GM10266 (cell line): ENCODE measurements at regions not wholly inside any gene's neighbourhood (a gene's known extent, or its start where the extent isn't known, plus 50 kb on each side); places are given as distances from the start of the nearest gene placed in this dataset.
A peak's percentile ranks its signal among the peaks of the same experiment; 100 is the strongest.

Experiments used
- DNase-seq: peaks from one replicate; pipeline ENCODE4 v3.0.0; 2012; ENCODE audit errors: extremely low spot score
- TF ChIP-seq, protein P1 (sequence below): IDR thresholded peaks from 2 replicates; pipeline ENCODE4 v1.5.1; 2012; ENCODE audit warnings: mild to moderate bottlenecking, low read depth; ENCODE audit not compliant: control insufficient read depth, insufficient read depth; ENCODE audit errors: missing control alignments

DNA sequence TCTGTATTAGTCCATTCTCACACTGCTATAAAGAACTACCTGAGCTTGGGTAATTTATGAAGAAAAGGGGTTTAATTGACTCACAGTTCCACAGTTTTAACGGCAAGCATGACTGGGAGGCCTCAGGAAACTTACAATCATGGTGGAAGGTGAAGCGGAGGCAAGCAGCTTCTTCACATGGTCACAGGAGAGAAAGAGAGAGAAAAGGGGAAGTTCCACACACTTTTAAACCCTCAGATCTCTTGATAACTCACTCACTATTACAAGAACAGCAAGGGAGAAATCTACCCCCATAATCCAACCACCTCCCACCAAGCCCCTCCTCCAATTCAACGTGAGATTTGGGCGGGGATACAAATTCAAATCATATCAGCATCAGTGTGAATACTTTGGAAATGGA, 133.4 kb upstream of the SLC30A5 start:
- no peak for DNase-seq
- TF ChIP-seq, protein P1, sequence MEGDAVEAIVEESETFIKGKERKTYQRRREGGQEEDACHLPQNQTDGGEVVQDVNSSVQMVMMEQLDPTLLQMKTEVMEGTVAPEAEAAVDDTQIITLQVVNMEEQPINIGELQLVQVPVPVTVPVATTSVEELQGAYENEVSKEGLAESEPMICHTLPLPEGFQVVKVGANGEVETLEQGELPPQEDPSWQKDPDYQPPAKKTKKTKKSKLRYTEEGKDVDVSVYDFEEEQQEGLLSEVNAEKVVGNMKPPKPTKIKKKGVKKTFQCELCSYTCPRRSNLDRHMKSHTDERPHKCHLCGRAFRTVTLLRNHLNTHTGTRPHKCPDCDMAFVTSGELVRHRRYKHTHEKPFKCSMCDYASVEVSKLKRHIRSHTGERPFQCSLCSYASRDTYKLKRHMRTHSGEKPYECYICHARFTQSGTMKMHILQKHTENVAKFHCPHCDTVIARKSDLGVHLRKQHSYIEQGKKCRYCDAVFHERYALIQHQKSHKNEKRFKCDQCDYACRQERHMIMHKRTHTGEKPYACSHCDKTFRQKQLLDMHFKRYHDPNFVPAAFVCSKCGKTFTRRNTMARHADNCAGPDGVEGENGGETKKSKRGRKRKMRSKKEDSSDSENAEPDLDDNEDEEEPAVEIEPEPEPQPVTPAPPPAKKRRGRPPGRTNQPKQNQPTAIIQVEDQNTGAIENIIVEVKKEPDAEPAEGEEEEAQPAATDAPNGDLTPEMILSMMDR, result no peak

DNA sequence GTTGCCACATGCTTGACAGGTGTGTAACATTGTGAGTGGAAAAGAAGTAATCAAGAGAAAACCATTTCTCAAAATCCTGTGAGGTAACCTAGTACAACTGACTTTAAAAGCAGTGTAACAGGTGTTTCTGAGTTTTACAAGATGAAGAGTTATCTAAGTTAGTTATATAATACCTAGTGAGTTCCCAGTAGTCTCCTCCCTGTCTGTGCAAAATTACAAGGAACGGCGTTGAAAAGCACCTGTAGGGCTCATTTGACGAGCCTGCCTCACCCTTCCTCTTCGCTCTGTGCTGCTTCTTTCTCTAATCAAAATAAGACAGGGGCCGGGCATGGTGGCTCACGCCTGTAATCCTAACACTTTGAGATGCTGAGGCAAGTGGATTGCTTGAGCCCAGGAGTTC, 132.9 kb upstream of the SLC30A5 start:
- no peak for DNase-seq
- TF ChIP-seq, protein P1, result no peak

DNA sequence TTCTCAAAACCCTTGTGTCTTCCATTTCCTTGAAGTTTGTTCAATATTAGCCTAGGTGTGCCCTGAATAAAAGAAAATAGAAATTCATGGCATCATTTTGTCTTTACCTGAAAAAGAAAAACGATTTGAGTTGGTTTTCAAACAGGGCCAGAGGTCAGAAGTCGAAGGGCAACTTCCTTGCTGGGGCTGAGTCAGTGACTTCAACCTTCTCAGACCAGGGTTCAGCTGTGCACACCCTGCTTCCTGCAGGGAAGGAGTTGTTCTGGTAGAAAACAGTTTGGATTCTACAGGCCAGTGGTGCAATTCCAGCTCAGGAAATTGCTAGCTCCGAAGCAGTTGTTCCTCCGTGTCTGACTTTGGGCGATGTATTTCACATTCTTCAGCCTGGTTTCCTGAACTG, 132.1 kb upstream of the SLC30A5 start:
- TF ChIP-seq, protein P1, result no peak
- no peak for DNase-seq

DNA sequence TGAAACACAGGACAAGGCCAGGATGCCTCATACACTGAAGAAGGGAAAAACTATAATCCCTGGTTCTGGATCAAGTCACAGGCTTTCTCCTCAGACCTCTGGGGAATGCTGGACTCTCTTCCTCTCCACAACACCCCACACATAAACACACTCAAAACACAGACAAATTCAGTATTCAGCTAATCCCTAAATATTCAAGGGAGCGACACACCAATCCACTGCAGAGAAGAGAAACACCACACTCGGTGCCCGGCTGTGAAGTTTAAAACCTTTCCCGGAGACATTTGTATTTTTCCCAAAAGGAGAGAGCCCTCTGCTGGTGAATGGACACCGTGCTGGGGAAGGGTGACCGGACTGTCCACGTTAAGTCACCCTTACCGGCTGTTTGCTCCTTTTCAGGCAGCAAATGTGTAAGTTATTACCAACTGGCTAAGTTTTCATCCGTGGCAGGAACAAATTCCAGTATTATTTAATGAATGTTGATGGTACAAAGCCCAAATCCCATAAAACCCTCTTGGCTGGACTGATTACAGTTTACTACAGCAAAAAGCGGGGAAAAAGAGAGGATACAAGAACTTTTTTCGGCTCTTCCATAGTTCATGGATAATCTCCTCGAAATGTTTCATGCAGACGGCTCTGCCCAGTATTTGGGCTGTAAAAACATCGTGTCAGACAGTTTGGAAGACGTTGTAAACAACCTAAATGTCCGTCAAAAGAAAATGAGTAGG, 130.9 kb upstream of the SLC30A5 start:
- peak; percentile 55 for DNase-seq
- TF ChIP-seq, protein P1, result peak; percentile 69

DNA sequence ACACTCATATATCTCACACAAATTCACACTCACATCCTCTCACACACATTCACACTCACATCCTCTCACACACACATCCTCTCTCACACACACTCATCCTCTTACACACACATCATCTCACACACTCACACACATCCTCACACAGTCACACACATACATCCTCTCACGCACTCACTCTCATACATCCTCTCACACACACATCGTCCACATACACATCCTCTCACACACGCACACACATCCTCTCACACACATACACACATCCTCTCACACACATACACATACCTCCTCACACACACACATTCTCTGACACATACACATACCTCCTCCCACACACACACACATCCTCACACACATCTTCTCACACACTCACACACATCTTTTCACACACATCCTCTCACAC, 129.1 kb upstream of the SLC30A5 start:
- DNase-seq, result no peak
- TF ChIP-seq, protein P1, result no peak

DNA sequence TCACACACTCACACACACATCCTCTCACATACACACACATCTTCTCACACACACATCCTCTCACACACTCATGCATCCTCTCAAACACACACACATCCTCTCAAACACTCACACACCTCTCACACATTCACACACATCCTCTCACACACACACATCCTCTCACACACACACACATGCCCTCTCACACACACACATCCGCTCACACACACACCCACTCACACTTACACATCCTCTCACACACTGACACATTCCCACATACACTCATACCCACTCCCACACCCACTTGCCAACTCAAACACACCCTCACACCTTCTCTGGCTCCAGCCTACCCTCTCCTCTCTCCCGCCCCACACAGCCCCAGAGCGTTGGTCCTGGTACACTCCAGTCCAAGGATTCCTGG, 127.9 kb upstream of the SLC30A5 start:
- TF ChIP-seq, protein P1, result no peak
- DNase-seq, result no peak

DNA sequence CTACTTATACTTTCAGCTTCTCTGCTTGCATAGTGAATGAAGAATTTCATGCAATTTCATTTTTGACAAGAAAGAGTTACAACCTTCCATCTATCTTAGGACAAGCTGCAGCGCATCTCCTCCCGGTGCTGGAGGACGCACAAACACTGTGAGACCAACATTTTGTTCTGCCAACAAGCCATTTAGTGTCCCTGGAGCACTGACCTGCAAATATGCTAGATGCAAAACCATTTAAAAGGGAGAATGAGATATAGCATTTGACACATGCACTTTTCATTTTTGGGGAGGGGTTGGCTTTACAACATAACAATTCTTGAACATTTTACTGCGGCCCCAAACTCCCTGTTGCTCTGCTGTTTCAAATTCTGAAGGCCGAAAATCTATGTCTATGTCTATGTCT, 127.2 kb upstream of the SLC30A5 start:
- TF ChIP-seq, protein P1, result no peak
- no peak for DNase-seq
